Ovary (tissue), 7 donors: ENCODE measurements at regions not wholly inside any gene's neighbourhood (a gene's known extent, or its start where the extent isn't known, plus 50 kb on each side); places are given as distances from the start of the nearest gene placed in this dataset.

Experiments
- DNase-seq, 5 donors: peaks; one replicate each; pipeline ENCODE4 v3.0.0-alpha.2; 2019 to 2020
- H3K27ac ChIP-seq, 2 donors: fragments of 200-600 bp; one replicate each; pipeline versions ENCODE4 v1.5.1 to v1.8.0; 2019 to 2022
- H3K27me3 ChIP-seq: fragments of 200-600 bp; one replicate; pipeline ENCODE4 v1.8.0; 2022
- H3K36me3 ChIP-seq: fragments of 200-600 bp; sonication (generic); one replicate; pipeline ENCODE4 v1.5.1; 2019
- H3K4me1 ChIP-seq: one replicate; pipeline ENCODE4 v1.8.1; 2013; ENCODE audit warnings: mild to moderate bottlenecking, moderate library complexity; ENCODE audit not compliant: insufficient read depth
- H3K4me3 ChIP-seq: fragments of 200-600 bp; sonication (generic); one replicate; pipeline ENCODE4 v1.5.1; 2017
- H3K9me3 ChIP-seq, 2 donors: fragments of 200-600 bp in 1 of 2; sonication (generic) in 1 of 2; one replicate each; pipeline versions ENCODE4 v1.5.1 to v1.8.1; 2013 to 2019; ENCODE audit warnings: mild to moderate bottlenecking in 1 of 2, moderate library complexity in 1 of 2
- CTCF ChIP-seq, 3 donors: fragments of 450-650 bp in 2 of 3; fragments of 200-600 bp in 1 of 3; IDR thresholded peaks; one replicate each; pipeline versions ENCODE4 v1.5.1 to v1.8.0; 2016 to 2022; ENCODE audit warnings: antibody characterized with exemption in 3 of 3, mild to moderate bottlenecking in 1 of 3
- EP300 ChIP-seq: sonication (generic); formaldehyde crosslinking; IDR thresholded peaks from one replicate; pipeline ENCODE4 v1.6.1; 2017; ENCODE audit warnings: antibody characterized with exemption
- POLR2A ChIP-seq: fragments of 450-650 bp; IDR thresholded peaks from one replicate; pipeline ENCODE4 v1.6.1; 2017; ENCODE audit warnings: antibody characterized with exemption, mild to moderate bottlenecking, moderate library complexity
- WGBS, 3 donors: extraction: QIAGEN DNeasy Blood & Tissue Kit in 1 of 3; methylation state at CpG; one replicate each; pipeline versions ENCODE4 v1.1.5 to v1.1.7; 2013 to 2017; 5-methylcytosine and 5-hydroxymethylcytosine counted together
- intact Hi-C, 4 donors: fragments of 100-400 bp; cut with DNase I; formaldehyde crosslinking; loops; one replicate each; pipeline versions ENCODE4 v1.11.0 to v1.15.1; 2022 to 2023
- donor health status: DM: no; HTN: no; CAD: no; lungs with moderate emphysema.
- donor health status: DM: no; HTN: no; CAD: no.
- donor health status: Bipolar disorder and iron deficiency.
- donor health status: DM: no; HTN: no; CAD: no.
- donor health status: DM: yes; HTN: yes; CAD: no.

- DNase-seq: peak in 1 of 5 donors; percentile 19
- Histone ChIP-seq H3K27ac (no peak overlapping the region), H3K36me3 (no peaks in the 10 kb centered on the region), H3K4me1 (no peaks in the 10 kb centered on the region), H3K9me3 (peaks cover 0 to 3% of the 10 kb centered on the region in 2 donors), H3K4me3 (no peak overlapping the region), H3K27me3 (no peaks in the 10 kb centered on the region)
- intact Hi-C loops: no loop called here
- no peak for TF ChIP-seq POLR2A
- no peak for TF ChIP-seq EP300
- WGBS, 3 donors: 80 to 87% (median 81%) methylated on average over 17 to 29 of the region's 29 CpGs
Observed at GRCh38 chr1:2949966-2950925, 71.0 kb upstream of the ACTRT2 start.

- no peak overlapping the region for H3K4me3 ChIP-seq
- peaks cover 0 to 3% of the 10 kb centered on the region in 2 donors for H3K9me3 ChIP-seq
- no peaks in the 10 kb centered on the region for H3K4me1 ChIP-seq
- no peaks in the 10 kb centered on the region for H3K36me3 ChIP-seq
- intact Hi-C loops: no loop called here
- peak in 2 of 5 donors; percentile 2 to 12 for DNase-seq
- H3K27me3 ChIP-seq: no peaks in the 10 kb centered on the region
- TF ChIP-seq POLR2A (no peak), EP300 (no peak), CTCF (IDR thresholded peaks at IDR 0.05) (no peak)
- no peak overlapping the region for H3K27ac ChIP-seq
- WGBS, 3 donors: 69 to 75% (median 75%) methylated on average over 5 of the region's 5 CpGs
Observed at GRCh38 chr1:2950926-2951305, 70.4 kb upstream of the ACTRT2 start.

GRCh38 chr1:2951856-2952255, 69.4 kb upstream of the ACTRT2 start:
- peak in 1 of 5 donors; percentile 6 for DNase-seq
- H3K4me1 ChIP-seq: no peaks in the 10 kb centered on the region
- intact Hi-C loops: no loop called here
- H3K4me3 ChIP-seq: no peak overlapping the region
- H3K27ac ChIP-seq: no peak overlapping the region
- no peaks in the 10 kb centered on the region for H3K27me3 ChIP-seq
- H3K9me3 ChIP-seq: peaks cover 0 to 3% of the 10 kb centered on the region in 2 donors
- no peaks in the 10 kb centered on the region for H3K36me3 ChIP-seq
- TF ChIP-seq CTCF (IDR thresholded peaks at IDR 0.05) (no peak), POLR2A (no peak), EP300 (no peak)
- WGBS, 3 donors: 57 to 62% (median 58%) methylated on average over 14 of the region's 14 CpGs

- intact Hi-C loops: no loop called here
- WGBS, 3 donors: 74 to 76% (median 76%) methylated on average over 9 of the region's 9 CpGs
- Histone ChIP-seq H3K9me3 (peaks cover 0 to 3% of the 10 kb centered on the region in 2 donors), H3K27ac (no peak overlapping the region), H3K27me3 (no peaks in the 10 kb centered on the region), H3K4me3 (no peak overlapping the region), H3K4me1 (no peaks in the 10 kb centered on the region), H3K36me3 (no peaks in the 10 kb centered on the region)
- peak in 1 of 5 donors; percentile 12 for DNase-seq
- no peak for TF ChIP-seq POLR2A
Observed at GRCh38 chr1:2952371-2952770, 68.9 kb upstream of the ACTRT2 start.

GRCh38 chr1:2952992-2953391, 68.3 kb upstream of the ACTRT2 start:
- WGBS, 3 donors: 85 to 90% (median 90%) methylated on average over 7 of the region's 7 CpGs
- Histone ChIP-seq H3K27me3 (no peaks in the 10 kb centered on the region), H3K27ac (no peak overlapping the region), H3K4me1 (no peaks in the 10 kb centered on the region), H3K9me3 (peaks cover 0 to 3% of the 10 kb centered on the region in 2 donors), H3K36me3 (no peaks in the 10 kb centered on the region), H3K4me3 (no peak overlapping the region)
- TF ChIP-seq EP300 (no peak), POLR2A (no peak), CTCF (IDR thresholded peaks at IDR 0.05) (no peak)
- intact Hi-C loops: no loop called here
- no peak for DNase-seq
